ENCODE measurements at regions not wholly inside any gene's neighbourhood (a gene's known extent, or its start where the extent isn't known, plus 50 kb on each side); places are given as distances from the start of the nearest gene placed in this dataset.
"Not testable (repeated sequence)": the region's sequence is repeated elsewhere in the genome, so short reads cannot be mapped to it uniquely, and the experiment has no call there.

DNA sequence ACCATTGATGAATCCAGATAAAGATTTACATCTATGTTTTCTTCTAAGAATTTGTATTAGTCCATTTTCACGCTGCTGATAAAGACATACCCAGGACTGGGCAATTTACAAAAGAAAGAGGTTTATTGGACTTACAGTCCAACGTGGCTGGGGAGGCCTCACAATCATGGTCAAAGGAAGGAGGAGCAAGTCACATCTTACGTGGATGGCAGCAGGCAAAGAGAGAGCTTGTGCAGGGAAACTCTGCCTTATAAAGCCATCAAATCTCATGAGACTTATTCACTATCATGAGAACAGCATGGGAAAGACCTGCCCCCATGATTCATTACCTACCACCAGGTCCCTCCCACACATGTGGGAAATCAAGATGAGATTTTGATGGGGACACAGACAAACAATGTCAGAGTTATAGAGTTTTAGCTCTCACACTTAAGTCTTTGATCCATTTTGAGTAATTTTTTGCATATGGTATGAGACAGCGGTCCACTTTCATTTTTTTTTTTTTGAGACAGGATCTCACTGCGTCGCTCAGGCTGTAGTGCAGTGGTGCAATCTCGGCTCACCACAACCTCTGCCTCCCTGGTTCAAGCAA, 53.5 kb upstream of the JADE2 start:
- H3K4me3 ChIP-seq (replicated peaks in 1 of 3; ENCODE audit: insufficient read depth in 1 of 3, low read depth in 1 of 3, low read length in 3 of 3); dilution Hi-C loops (cut with MboI; ENCODE audit: extremely low pct_ligation_motif_present, low sequenced_read_pairs); H4K20me1 ChIP-seq (replicated peaks; ENCODE audit: control insufficient read depth, extremely low read depth, insufficient read depth, low read length); intact Hi-C loops (cut with micrococcal nuclease); BruUV-seq (replicated peaks); H3K4me1 ChIP-seq (ENCODE audit: control insufficient read depth, extremely low read depth, insufficient read depth, low read length); H3K79me2 ChIP-seq (ENCODE audit: control insufficient read depth, insufficient read depth, low read length); H3K4me2 ChIP-seq (ENCODE audit: insufficient read depth, low read length); FAIRE-seq; H3K27me3 ChIP-seq (ENCODE audit: control insufficient read depth in 2 of 2, insufficient read depth in 2 of 2, low read length in 2 of 2); DNase-seq (ENCODE audit: low read depth, low spot score); H3K9me1 ChIP-seq (replicated peaks; ENCODE audit: control insufficient read depth, extremely low read depth, insufficient read depth, low read length); H3K27ac ChIP-seq (ENCODE audit: insufficient read depth, low read depth, low read length); H3K9me3 ChIP-seq (replicated peaks; ENCODE audit: control insufficient read depth, insufficient read depth, low read length); H3K9ac ChIP-seq (replicated peaks; ENCODE audit: extremely low read depth, insufficient read depth, low read length); H3K36me3 ChIP-seq (ENCODE audit: control insufficient read depth in 2 of 2, extremely low read depth in 1 of 2, insufficient read depth in 2 of 2, low read length in 2 of 2); H2AFZ ChIP-seq (ENCODE audit: low read depth, low read length); POLR2A ChIA-PET: not testable (repeated sequence)
- CTCF ChIA-PET, result interaction anchor here (0.9 to 1.4 kb wide), 4 partner anchors 9 to 61 kb away, joined by 3 to 4 read pairs (median 3); partner anchors contain the start of gene CDKN2AIPNL

DNA sequence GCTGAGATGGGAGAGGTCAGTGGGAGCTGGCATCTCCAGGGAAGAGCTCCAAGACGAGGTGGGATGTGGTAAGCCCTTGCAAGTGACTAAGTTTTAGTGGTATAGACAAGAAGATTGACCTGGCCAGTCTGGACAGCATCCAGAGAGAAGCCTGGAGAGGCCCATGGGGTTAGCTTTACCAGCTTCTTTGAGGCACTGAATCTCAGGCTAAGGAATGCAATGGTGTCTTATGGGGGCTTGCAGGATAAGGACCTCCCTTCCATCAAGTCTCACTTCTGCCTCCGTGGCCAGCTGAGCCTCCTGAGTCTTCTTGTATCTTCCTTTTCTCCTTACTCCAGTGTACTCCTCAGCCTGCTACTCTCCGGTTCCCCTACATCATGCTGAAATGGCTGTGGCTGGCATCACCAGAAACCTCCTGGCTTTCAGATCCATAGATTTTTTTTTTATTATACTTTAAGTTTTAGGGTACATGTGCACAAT, 56.5 kb upstream of the JADE2 start:
- no peaks in the 10 kb centered on the region for H3K79me2 ChIP-seq (ENCODE audit: control insufficient read depth, insufficient read depth, low read length)
- dilution Hi-C loops (cut with MboI; ENCODE audit: extremely low pct_ligation_motif_present, low sequenced_read_pairs), result no loop called here
- H3K9me1 ChIP-seq (replicated peaks; ENCODE audit: control insufficient read depth, extremely low read depth, insufficient read depth, low read length), result no peaks in the 10 kb centered on the region
- no TSS peak for BruUV-seq (replicated peaks)
- TF ChIP-seq POLR2A (IDR thresholded peaks at IDR 0.05; ENCODE audit: low read depth, low read length) (no peak), JUN (IDR thresholded peaks at IDR 0.05; ENCODE audit: borderline replicate concordance, insufficient read depth, insufficient read length, low read depth) (no peak), EZH2 (IDR thresholded peaks at IDR 0.05; ENCODE audit: borderline replicate concordance, low read depth, low read length, severe bottlenecking) (no peak), FOS (IDR thresholded peaks at IDR 0.05; ENCODE audit: borderline replicate concordance, insufficient read depth, low read length) (no peak)
- TF ChIP-seq, protein P1, sequence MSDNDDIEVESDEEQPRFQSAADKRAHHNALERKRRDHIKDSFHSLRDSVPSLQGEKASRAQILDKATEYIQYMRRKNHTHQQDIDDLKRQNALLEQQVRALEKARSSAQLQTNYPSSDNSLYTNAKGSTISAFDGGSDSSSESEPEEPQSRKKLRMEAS (IDR thresholded peaks at IDR 0.05; ENCODE audit: insufficient read depth, insufficient read length), result no peak
- peaks cover 17% of the 10 kb centered on the region for H3K4me1 ChIP-seq (ENCODE audit: control insufficient read depth, extremely low read depth, insufficient read depth, low read length)
- no peak for FAIRE-seq
- POLR2A ChIA-PET, result no interaction called here
- H3K4me2 ChIP-seq (ENCODE audit: insufficient read depth, low read length), result no peak overlapping the region
- intact Hi-C loops (cut with micrococcal nuclease), result loop anchor here (5.0 kb wide), 1 partner anchor 288 kb away; the partner anchor contains the start of gene DDX46
- no peak overlapping the region for H3K9ac ChIP-seq (replicated peaks; ENCODE audit: extremely low read depth, insufficient read depth, low read length)
- no peak overlapping the region for H3K4me3 ChIP-seq (replicated peaks in 1 of 3; ENCODE audit: insufficient read depth in 1 of 3, low read depth in 1 of 3, low read length in 3 of 3)
- H3K36me3 ChIP-seq (ENCODE audit: control insufficient read depth in 2 of 2, extremely low read depth in 1 of 2, insufficient read depth in 2 of 2, low read length in 2 of 2), result no peaks in the 10 kb centered on the region
- H3K27me3 ChIP-seq (ENCODE audit: control insufficient read depth in 2 of 2, insufficient read depth in 2 of 2, low read length in 2 of 2), result no peaks in the 10 kb centered on the region
- H4K20me1 ChIP-seq (replicated peaks; ENCODE audit: control insufficient read depth, extremely low read depth, insufficient read depth, low read length), result no peaks in the 10 kb centered on the region
- no peak for DNase-seq (ENCODE audit: low read depth, low spot score)
- CTCF ChIA-PET, result interaction anchor here (0.6 to 1.1 kb wide), 2 partner anchors 9 to 15 kb away, joined by 3 read pairs; no protein-coding TSS in a partner anchor
- H3K9me3 ChIP-seq (replicated peaks; ENCODE audit: control insufficient read depth, insufficient read depth, low read length), result no peaks in the 10 kb centered on the region
- no peak overlapping the region for H2AFZ ChIP-seq (ENCODE audit: low read depth, low read length)
- no peak overlapping the region for H3K27ac ChIP-seq (ENCODE audit: insufficient read depth, low read depth, low read length)

All from endothelial cell of umbilical vein (primary cell).